ENCODE measurements at regions not wholly inside any gene's neighbourhood (a gene's known extent, or its start where the extent isn't known, plus 50 kb on each side); places are given as distances from the start of the nearest gene placed in this dataset.

DNA sequence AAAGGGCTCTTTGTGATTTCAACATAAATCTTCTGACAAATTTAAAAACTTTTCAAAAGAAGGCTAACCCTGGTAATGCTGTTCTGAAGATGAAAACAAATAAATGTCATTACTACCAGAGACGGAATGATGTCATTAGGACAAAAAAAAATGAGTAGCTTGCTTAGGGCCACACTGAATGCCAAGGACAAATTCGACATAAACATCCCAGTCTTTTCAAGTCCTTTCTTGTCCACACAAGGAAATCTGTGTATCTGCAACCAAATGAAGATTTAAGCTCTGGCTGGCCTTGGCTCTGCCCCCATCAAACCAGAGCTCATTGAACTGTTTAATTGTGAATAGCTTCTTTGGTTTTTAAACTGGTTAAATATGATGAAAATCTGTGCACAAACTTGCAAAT, 592.7 kb downstream of the TLE1 start:
- no peak overlapping the region for H3K4me3 ChIP-seq (replicated peaks; ENCODE audit: low read depth, low read length)
- TF ChIP-seq, protein P1, sequence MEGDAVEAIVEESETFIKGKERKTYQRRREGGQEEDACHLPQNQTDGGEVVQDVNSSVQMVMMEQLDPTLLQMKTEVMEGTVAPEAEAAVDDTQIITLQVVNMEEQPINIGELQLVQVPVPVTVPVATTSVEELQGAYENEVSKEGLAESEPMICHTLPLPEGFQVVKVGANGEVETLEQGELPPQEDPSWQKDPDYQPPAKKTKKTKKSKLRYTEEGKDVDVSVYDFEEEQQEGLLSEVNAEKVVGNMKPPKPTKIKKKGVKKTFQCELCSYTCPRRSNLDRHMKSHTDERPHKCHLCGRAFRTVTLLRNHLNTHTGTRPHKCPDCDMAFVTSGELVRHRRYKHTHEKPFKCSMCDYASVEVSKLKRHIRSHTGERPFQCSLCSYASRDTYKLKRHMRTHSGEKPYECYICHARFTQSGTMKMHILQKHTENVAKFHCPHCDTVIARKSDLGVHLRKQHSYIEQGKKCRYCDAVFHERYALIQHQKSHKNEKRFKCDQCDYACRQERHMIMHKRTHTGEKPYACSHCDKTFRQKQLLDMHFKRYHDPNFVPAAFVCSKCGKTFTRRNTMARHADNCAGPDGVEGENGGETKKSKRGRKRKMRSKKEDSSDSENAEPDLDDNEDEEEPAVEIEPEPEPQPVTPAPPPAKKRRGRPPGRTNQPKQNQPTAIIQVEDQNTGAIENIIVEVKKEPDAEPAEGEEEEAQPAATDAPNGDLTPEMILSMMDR (IDR thresholded peaks at IDR 0.05; ENCODE audit: low read length, missing control alignments): no peak
- no peak for DNase-seq (ENCODE audit: low read depth)

DNA sequence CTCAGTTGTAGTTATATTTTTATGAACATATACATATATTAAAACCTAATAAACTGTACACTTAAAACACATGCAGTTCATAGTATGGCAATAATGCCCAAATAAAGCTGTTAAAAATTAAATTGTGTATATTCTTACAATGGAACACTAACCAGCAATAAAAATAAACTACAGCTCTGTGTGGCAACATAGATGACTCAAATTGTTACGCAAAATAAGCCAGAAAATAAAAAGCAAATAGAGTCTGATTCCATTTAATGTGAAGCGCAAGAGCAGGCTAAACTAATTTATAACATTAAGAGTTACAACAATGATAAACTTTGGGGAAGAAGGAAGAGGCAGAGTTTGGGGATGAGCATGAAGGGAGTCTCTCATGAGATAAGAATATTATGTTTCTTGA, 597.3 kb downstream of the TLE1 start:
- no peak overlapping the region for H3K4me3 ChIP-seq (replicated peaks; ENCODE audit: low read depth, low read length)
- no peak for DNase-seq (ENCODE audit: low read depth)
- TF ChIP-seq, protein P1 (IDR thresholded peaks at IDR 0.05; ENCODE audit: low read length, missing control alignments): no peak

DNA sequence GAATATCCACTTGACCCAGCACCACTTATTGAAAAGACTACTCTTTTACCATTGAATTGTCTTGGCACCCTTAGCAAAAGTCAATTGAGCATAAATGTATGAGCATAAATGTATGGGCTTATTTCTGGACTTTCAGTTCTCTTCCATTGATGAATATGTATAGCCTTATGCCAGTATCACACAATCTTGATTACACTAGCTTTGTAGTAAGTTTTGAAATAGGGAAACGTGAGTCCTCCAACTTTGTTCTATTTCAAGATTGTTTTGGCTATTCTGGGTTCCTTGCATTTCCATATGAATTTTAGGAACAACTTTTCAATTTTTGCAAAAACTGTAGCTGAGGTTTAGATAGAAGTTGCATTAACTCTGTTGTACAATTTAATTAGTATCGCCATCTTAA, 601.0 kb downstream of the TLE1 start:
- no peak overlapping the region for H3K4me3 ChIP-seq (replicated peaks; ENCODE audit: low read depth, low read length)
- TF ChIP-seq, protein P1 (IDR thresholded peaks at IDR 0.05; ENCODE audit: low read length, missing control alignments): no peak
- DNase-seq (ENCODE audit: low read depth): no peak

DNA sequence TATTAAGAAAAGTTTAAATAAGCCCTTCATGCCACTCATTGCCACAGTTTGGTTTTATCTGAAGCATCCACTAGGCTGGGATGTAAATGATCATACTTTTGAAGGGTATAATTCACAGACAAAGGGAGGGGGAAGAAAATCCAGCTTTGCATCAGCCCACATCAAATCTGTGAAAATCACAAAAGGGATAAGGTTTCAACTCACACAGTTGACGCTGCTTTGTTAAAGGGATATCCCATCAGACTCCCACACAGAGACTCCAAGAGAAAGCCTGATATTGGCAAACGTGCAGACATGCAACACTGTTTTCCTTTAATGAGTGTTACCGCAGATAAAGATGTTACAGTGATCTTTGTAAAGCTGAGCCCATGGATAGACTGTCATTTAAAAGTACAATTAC, 602.9 kb downstream of the TLE1 start:
- H3K4me3 ChIP-seq (replicated peaks; ENCODE audit: low read depth, low read length): no peak overlapping the region
- TF ChIP-seq, protein P1 (IDR thresholded peaks at IDR 0.05; ENCODE audit: low read length, missing control alignments): no peak
- no peak for DNase-seq (ENCODE audit: low read depth)

DNA sequence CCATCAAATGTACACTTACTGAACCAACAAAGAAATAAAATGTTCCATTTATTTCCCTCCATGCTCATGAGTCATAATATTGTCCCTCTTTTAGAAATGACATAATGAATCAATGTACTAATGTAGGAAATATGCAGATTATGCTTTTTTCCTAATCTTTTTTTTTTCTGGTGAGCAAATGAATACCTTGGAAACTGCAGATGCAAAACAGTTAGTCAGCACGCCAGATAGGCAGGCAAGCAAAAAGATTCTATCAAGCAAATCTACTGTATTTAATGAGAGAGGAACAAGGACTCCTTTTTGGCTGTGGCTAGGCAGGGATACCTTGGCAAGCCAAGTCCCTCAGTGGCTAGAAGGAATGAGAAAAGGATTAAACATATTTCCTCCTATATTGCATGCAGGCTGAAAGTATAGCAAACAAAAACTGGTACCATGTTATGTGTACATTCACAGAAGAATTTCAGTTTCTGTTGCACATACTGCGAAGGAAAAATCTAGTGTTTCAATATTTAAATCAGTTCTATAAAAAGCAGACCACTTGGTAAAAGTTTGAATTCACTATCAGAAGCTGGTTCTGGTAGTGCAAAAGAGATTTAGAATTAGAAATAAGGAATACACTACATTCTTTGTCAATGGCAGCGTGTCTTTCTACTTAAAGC, 605.4 kb downstream of the TLE1 start:
- H3K4me3 ChIP-seq (replicated peaks; ENCODE audit: low read depth, low read length): no peak overlapping the region
- TF ChIP-seq, protein P1 (IDR thresholded peaks at IDR 0.05; ENCODE audit: low read length, missing control alignments): no peak
- DNase-seq (ENCODE audit: low read depth): peak; percentile 53

DNA sequence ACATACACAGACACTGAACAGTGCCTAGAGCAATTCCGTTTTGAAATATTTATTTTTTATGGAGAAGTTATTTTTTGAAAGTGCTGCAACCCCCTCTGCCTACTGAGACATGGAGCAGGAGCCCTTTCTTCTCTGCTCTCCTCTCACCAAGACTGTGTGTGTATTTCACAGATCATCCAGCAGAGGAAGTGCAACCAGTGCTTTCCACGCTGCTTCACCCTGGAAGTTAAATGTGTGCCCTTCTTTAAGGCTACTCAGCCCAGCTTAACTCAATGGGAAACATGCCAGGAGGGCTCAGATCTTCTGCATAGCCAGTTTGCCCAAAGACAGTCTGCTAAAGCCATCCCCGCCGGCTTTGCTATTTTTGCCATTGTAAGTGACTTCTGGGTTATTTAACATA, 606.3 kb downstream of the TLE1 start:
- TF ChIP-seq, protein P1 (IDR thresholded peaks at IDR 0.05; ENCODE audit: low read length, missing control alignments): peak; percentile 17
- DNase-seq (ENCODE audit: low read depth): peak; percentile 36
- no peak overlapping the region for H3K4me3 ChIP-seq (replicated peaks; ENCODE audit: low read depth, low read length)

DNA sequence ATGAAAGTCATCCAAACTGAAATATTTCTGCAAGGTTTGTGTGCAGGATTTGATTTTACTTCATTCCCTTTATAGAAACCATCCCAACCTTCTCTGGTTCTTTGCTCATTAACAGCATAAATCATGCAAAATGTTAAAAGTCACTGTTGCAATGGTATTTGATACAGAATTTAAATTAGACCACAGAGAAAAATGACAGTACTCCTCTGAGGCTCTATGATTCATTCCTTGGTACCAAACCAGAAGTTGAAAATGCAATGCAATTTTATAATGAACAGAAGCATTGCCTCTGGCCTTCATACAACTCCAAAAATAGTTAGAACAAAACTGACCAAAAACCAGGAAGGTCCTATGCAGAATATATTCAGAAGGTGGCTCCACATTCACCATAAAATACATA, 607.1 kb downstream of the TLE1 start:
- DNase-seq (ENCODE audit: low read depth): no peak
- TF ChIP-seq, protein P1 (IDR thresholded peaks at IDR 0.05; ENCODE audit: low read length, missing control alignments): no peak
- no peak overlapping the region for H3K4me3 ChIP-seq (replicated peaks; ENCODE audit: low read depth, low read length)

All from fibroblast of pulmonary artery (primary cell).